HepG2 (cell line): ENCODE measurements at regions not wholly inside any gene's neighbourhood (a gene's known extent, or its start where the extent isn't known, plus 50 kb on each side); places are given as distances from the start of the nearest gene placed in this dataset.

Source experiments
- ATAC-seq: fragments of 200-7000 bp; cut with Tn5 transposase; 3 replicates; pipeline ENCODE4 v1.9.1; 2020; ENCODE audit warnings: mild to moderate bottlenecking, moderate library complexity
- BruUV-seq: library from RNA; stranded (reverse); fragments of 400-500 nt; replicated peaks from 2 replicates; lab custom pipeline; 2021; lab: Mats Ljungman, UMichigan
- CTCF ChIA-PET: fragments of 300-600 bp; formaldehyde crosslinking; extraction: SDS; loops from one replicate; lab custom pipeline; 2021; ENCODE audit warnings: low total read pairs, inconsistent platforms, low intra/inter-chr PET ratio; lab: Yijun Ruan, JAX
- POLR2A ChIA-PET: fragments of 350-600 bp; sonication (Branson Sonifier 250); formaldehyde crosslinking; loops from one replicate; lab custom pipeline; 2020; ENCODE audit warnings: antibody characterized with exemption, inconsistent platforms; lab: Yijun Ruan, JAX
- DNase-seq: peaks from one replicate; pipeline ENCODE4 v3.0.0-alpha.2; 2015; ENCODE audit warnings: low spot score
- FAIRE-seq: peaks from 3 replicates; lab custom pipeline; 2011; peaks lifted over from hg19 to GRCh38; lab: Jason Lieb, UNC
- H2AFZ ChIP-seq: one replicate; pipeline ENCODE4 v1.6.1; 2011; ENCODE audit warnings: low read length, inconsistent platforms
- H3K27ac ChIP-seq: fragments of 300-600 bp; 3 replicates; pipeline ENCODE4 v1.8.0; 2011; ENCODE audit warnings: mixed run types, mild to moderate bottlenecking, mixed read lengths, low read length, inconsistent platforms; ENCODE audit not compliant: insufficient read depth; ENCODE audit errors: extremely low read length
- H3K27me3 ChIP-seq, 2 experiments: fragments of 200-600 bp in 1 of 2; 2 replicates in 1 of 2; 3 replicates in 1 of 2; pipeline versions ENCODE4 v1.6.0 to v1.8.0; 2011; ENCODE audit warnings: low read length in 2 of 2, mild to moderate bottlenecking in 2 of 2, moderate library complexity in 2 of 2, inconsistent platforms in 1 of 2; ENCODE audit not compliant: insufficient read depth in 2 of 2, control insufficient read depth in 1 of 2
- H3K36me3 ChIP-seq, 2 experiments: fragments of 200-600 bp in 1 of 2; replicated peaks in 1 of 2; 2 replicates in 1 of 2; 3 replicates in 1 of 2; pipeline versions ENCODE4 v1.5.1 to v1.8.0; 2011; ENCODE audit warnings: low read length in 2 of 2, inconsistent platforms in 1 of 2; ENCODE audit not compliant: insufficient read depth in 2 of 2, control insufficient read depth in 1 of 2
- H3K4me1 ChIP-seq: 2 replicates; pipeline ENCODE4 v1.5.1; 2012; ENCODE audit warnings: low read length, inconsistent platforms; ENCODE audit not compliant: insufficient read depth
- H3K4me2 ChIP-seq: 2 replicates; pipeline ENCODE4 v1.6.0; 2011; ENCODE audit warnings: low read depth, low read length, inconsistent platforms
- H3K4me3 ChIP-seq, 3 experiments: fragments of 200-600 bp in 1 of 3; sonication (generic), shearing (Covaris generic) in 1 of 3; replicated peaks in 1 of 3; 2 replicates each; pipeline ENCODE4 v1.5.1; 2011 to 2016; ENCODE audit warnings: low read length in 3 of 3, inconsistent platforms in 2 of 3, low read depth in 2 of 3, mild to moderate bottlenecking in 2 of 3, control low read depth in 1 of 3, mixed read lengths in 1 of 3; ENCODE audit not compliant: insufficient read depth in 1 of 3
- H3K79me2 ChIP-seq: one replicate; pipeline ENCODE4 v1.6.1; 2011; ENCODE audit warnings: low read length, inconsistent platforms; ENCODE audit not compliant: insufficient read depth
- H3K9ac ChIP-seq: 2 replicates; pipeline ENCODE4 v1.6.0; 2011; ENCODE audit warnings: mild to moderate bottlenecking, low read depth, low read length, inconsistent platforms; ENCODE audit not compliant: insufficient read depth
- H3K9me3 ChIP-seq: 2 replicates; pipeline ENCODE4 v1.5.1; 2012; ENCODE audit warnings: mild to moderate bottlenecking, low read length
- H4K20me1 ChIP-seq: 2 replicates; pipeline ENCODE4 v1.6.0; 2011; ENCODE audit warnings: inconsistent platforms, mild to moderate bottlenecking, low read length, moderate library complexity; ENCODE audit not compliant: insufficient read depth
- CBFB ChIP-seq: sonication (generic); formaldehyde crosslinking; IDR thresholded peaks from 2 replicates; pipeline ENCODE4 v1.4.0; 2020; ENCODE audit warnings: missing genetic modification reagents
- DZIP1 ChIP-seq: sonication (generic); formaldehyde crosslinking; IDR thresholded peaks from 2 replicates; pipeline ENCODE4 v1.5.0; 2020; ENCODE audit warnings: mild to moderate bottlenecking, missing genetic modification reagents
- FOSL1 ChIP-seq: sonication (generic); formaldehyde crosslinking; IDR thresholded peaks from 2 replicates; pipeline ENCODE4 v1.9.0; 2021; ENCODE audit warnings: missing genetic modification reagents, borderline replicate concordance
- HDAC6 ChIP-seq: fragments of 200-600 bp; sonication (generic); IDR thresholded peaks from 2 replicates; pipeline ENCODE4 v1.7.0; 2017; ENCODE audit warnings: mild to moderate bottlenecking, antibody characterized with exemption, low read length, low read depth
- MNT ChIP-seq: fragments of 450-650 bp; IDR thresholded peaks from 2 replicates; pipeline ENCODE4 v1.6.1; 2016
- REST ChIP-seq, 2 experiments: IDR thresholded peaks; 2 replicates each; pipeline ENCODE4 v1.6.1; 2011 to 2012; ENCODE audit warnings: low read length in 2 of 2, borderline replicate concordance in 1 of 2, low read depth in 1 of 2, mild to moderate bottlenecking in 1 of 2, moderate library complexity in 1 of 2
- ZBTB37 ChIP-seq: sonication (generic); formaldehyde crosslinking; IDR thresholded peaks from 2 replicates; pipeline ENCODE4 v1.4.0; 2020; ENCODE audit warnings: mild to moderate bottlenecking, missing genetic modification reagents
- ZNF550 ChIP-seq: sonication (generic); formaldehyde crosslinking; IDR thresholded peaks from 2 replicates; pipeline ENCODE4 v1.4.0; 2020; ENCODE audit warnings: mild to moderate bottlenecking, missing genetic modification reagents, borderline replicate concordance
- ZNF703 ChIP-seq: sonication (generic); formaldehyde crosslinking; IDR thresholded peaks from 2 replicates; pipeline ENCODE4 v1.5.1; 2020; ENCODE audit warnings: missing genetic modification reagents, mild to moderate bottlenecking, moderate library complexity, borderline replicate concordance
- WGBS: methylation state at CpG from one replicate; pipeline ENCODE4 v1.1.6; 2017; ENCODE audit warnings: low lambda C conversion rate; 5-methylcytosine and 5-hydroxymethylcytosine counted together
- in situ Hi-C: cut with HindIII; loops from 2 replicates; pipeline ENCODE4 v1.10.0; 2017; ENCODE audit warnings: low pct_unique_long_range_greater_than_20kb; ENCODE audit not compliant: extremely low pct_ligation_motif_present
- intact Hi-C: fragments of 100-400 bp; cut with micrococcal nuclease; formaldehyde crosslinking; loops from one replicate; pipeline ENCODE4 v1.10.0; 2022; ENCODE audit not compliant: unreplicated experiment

GRCh38 chr16:9633844-9634243, 542.4 kb downstream of the HAPSTR1 start:
- in situ Hi-C loops (no loop called here), intact Hi-C loops (no loop called here)
- H3K27ac ChIP-seq = no peak overlapping the region
- no peaks in the 10 kb centered on the region for H3K4me1 ChIP-seq
- no peaks in the 10 kb centered on the region for H3K79me2 ChIP-seq
- H3K4me2 ChIP-seq = no peak overlapping the region
- H3K9me3 ChIP-seq = no peaks in the 10 kb centered on the region
- no TSS peak for BruUV-seq
- ATAC-seq (no peak), DNase-seq (no peak), FAIRE-seq (no peak)
- H3K27me3 ChIP-seq = peaks cover 2 to 7% of the 10 kb centered on the region in 2 experiments; a peak in 2 of 5 replicates
- H2AFZ ChIP-seq = no peak overlapping the region
- no peak overlapping the region for H3K4me3 ChIP-seq
- H3K9ac ChIP-seq = no peak overlapping the region
- no peaks in the 10 kb centered on the region for H3K36me3 ChIP-seq
- ChIA-PET POLR2A (no interaction called here), CTCF (no interaction called here)
- 3% methylated on average over 6 of the region's 6 CpGs for WGBS
- TF ChIP-seq HDAC6 (no peak), ZBTB37 (no peak), ZNF550 (CRISPR knock-in tag) (no peak), FOSL1 (CRISPR knock-in tag) (no peak), DZIP1 (CRISPR knock-in tag) (no peak), CBFB (CRISPR knock-in tag) (no peak), MNT (peak; percentile 98), ZNF703 (CRISPR knock-in tag) (no peak), REST (IDR thresholded peaks at IDR 0.05; ENCODE audit: borderline replicate concordance in 1 of 2, low read depth in 1 of 2, low read length in 2 of 2) (no peak)
- H4K20me1 ChIP-seq = no peaks in the 10 kb centered on the region
